Fibroblast of pulmonary artery (primary cell): ENCODE measurements at regions not wholly inside any gene's neighbourhood (a gene's known extent, or its start where the extent isn't known, plus 50 kb on each side); places are given as distances from the start of the nearest gene placed in this dataset.

Source experiments
- DNase-seq: peaks from one replicate; pipeline ENCODE4 v3.0.0-alpha.2; 2010; ENCODE audit warnings: low read depth
- H3K4me3 ChIP-seq: replicated peaks from 2 replicates; pipeline ENCODE4 v1.5.1; 2011; ENCODE audit warnings: low read depth, mild to moderate bottlenecking, control low read depth, low read length, moderate library complexity
- CTCF ChIP-seq: IDR thresholded peaks from 2 replicates; pipeline ENCODE4 v1.5.1; 2011; ENCODE audit warnings: mild to moderate bottlenecking, control low read depth, low read length, inconsistent platforms; ENCODE audit errors: missing control alignments

DNA sequence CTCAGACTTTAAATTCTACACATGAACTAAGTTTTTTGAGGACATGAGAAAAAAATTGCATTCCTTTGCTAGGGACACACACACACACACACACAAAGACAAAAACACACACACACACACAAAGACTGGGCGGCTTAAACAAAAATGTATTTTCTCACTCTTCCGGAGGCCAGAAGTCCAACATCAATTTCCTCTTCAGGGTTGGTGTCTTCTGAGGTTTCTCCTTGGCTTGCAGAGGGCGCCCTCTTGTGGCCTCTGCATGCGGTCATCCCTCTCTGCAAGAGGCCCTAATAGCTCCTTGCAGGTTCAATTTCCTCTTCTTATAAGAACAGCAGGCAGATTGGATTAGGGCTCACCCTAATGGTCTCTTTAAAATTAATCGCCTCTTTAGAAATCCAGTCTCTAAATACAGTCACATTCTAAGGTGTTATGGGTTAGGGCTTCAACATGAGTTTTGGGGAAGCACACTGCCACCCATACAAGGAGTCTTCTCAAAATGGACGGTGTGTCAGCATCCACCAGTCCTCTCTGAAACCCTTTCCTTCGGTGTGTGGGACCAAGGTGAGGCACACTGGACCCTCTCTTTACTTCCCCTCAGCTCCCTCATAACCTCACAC lies 61.4 kb downstream of the GPR6 start:
- peak; percentile 97 for TF ChIP-seq CTCF
- peak; percentile 93 for DNase-seq
- H3K4me3 ChIP-seq, result peak overlapping the region; percentile 46

GRCh38 chr6:110039981-110040383 lies 61.9 kb downstream of the GPR6 start:
- H3K4me3 ChIP-seq, result peak overlapping the region; percentile 46
- peak; percentile 52 for TF ChIP-seq CTCF
- peak; percentile 49 for DNase-seq

DNA sequence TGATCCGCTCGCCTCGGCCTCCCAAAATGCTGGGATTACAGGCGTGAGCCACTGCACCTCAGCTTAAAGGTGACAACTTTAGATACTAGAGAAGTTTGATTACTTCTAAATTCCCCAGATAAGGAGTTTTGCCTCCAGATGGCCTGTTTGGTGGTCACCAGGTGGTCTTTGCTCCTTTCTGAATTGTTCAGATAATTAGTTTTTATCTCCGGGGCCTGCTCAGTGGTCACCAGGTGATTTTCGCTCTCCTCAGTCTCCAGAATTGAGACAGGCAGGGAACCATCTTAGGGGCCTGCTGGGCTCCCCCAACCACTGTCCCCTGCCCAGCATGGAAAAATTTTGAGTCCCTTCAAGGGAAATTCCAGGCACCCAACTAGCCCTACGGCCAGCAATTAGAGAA lies 62.6 kb downstream of the GPR6 start:
- no peak overlapping the region for H3K4me3 ChIP-seq
- TF ChIP-seq CTCF, result no peak
- DNase-seq, result no peak

DNA sequence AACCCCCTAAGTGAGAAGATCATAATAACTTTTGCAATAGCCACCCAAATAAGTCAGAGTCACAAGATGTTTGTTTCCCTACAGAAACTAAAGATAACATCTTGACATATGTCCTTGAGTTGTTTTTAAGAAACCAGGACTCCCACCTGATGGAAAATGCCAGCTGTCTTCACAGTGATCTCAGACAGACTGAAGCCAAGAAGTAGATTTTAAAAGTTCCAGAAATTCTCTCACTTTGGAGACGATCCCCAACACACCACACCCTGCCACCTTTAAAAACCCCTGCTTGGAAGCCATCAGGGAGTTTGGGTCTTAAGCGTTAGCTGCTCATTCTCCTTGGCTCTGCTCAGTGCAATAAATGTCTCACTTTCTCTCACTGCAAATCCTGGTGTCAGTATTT lies 63.0 kb downstream of the GPR6 start:
- no peak for TF ChIP-seq CTCF
- DNase-seq, result no peak
- no peak overlapping the region for H3K4me3 ChIP-seq

GRCh38 chr6:110041830-110042229 lies 63.7 kb downstream of the GPR6 start:
- no peak for TF ChIP-seq CTCF
- DNase-seq, result no peak
- H3K4me3 ChIP-seq, result no peak overlapping the region

- DNase-seq, result no peak
- no peak overlapping the region for H3K4me3 ChIP-seq
- TF ChIP-seq CTCF, result no peak
These were observed 64.7 kb downstream of the GPR6 start for GRCh38 chr6:110042670-110043296.

- no peak overlapping the region for H3K4me3 ChIP-seq
- no peak for DNase-seq
- TF ChIP-seq CTCF, result no peak
These were observed 65.4 kb downstream of the GPR6 start for GRCh38 chr6:110043366-110043994.
